ENCODE measurements at regions not wholly inside any gene's neighbourhood (a gene's known extent, or its start where the extent isn't known, plus 50 kb on each side); places are given as distances from the start of the nearest gene placed in this dataset.

DNA sequence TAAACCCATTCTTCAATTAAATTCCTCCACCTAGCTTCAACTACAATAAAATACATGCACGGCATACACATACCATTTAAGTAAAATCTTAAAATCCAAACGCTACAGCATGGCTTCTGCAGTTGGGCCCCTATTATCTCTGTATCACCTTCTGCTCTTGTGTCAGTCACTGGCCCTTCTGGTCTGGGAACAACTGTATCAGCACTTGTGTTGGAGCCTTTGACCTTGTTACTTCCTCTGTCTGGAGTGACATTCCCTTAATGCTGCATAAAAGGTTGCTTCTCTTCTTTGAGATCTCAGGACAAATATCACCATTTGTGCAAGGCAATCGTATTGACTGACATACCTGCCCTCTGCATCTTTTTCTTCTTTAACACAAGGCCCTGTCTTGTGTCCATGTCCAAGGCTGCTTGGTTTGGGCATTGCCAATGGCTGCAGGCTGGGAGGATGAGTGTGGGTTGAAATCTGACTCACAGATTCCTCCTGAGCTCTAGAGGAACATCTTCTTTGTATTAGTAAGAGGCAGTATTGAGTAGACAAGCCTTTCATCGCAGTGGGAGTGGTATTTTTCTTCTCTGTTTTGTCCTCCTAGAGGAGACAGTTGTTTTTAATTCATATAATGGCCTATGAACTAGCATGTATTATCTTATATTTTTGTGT is 267.8 kb upstream of the TRIB2 start:
- no peaks in the 10 kb centered on the region for H3K27me3 Mint-ChIP-seq
- H3K36me3 Mint-ChIP-seq: no peaks in the 10 kb centered on the region
- no peak overlapping the region for H3K27ac Mint-ChIP-seq
- no peak for DNase-seq (ENCODE audit: extremely low spot score, unreplicated experiment)
- no peak overlapping the region for H3K4me3 Mint-ChIP-seq
- TF ChIP-seq, protein P1, sequence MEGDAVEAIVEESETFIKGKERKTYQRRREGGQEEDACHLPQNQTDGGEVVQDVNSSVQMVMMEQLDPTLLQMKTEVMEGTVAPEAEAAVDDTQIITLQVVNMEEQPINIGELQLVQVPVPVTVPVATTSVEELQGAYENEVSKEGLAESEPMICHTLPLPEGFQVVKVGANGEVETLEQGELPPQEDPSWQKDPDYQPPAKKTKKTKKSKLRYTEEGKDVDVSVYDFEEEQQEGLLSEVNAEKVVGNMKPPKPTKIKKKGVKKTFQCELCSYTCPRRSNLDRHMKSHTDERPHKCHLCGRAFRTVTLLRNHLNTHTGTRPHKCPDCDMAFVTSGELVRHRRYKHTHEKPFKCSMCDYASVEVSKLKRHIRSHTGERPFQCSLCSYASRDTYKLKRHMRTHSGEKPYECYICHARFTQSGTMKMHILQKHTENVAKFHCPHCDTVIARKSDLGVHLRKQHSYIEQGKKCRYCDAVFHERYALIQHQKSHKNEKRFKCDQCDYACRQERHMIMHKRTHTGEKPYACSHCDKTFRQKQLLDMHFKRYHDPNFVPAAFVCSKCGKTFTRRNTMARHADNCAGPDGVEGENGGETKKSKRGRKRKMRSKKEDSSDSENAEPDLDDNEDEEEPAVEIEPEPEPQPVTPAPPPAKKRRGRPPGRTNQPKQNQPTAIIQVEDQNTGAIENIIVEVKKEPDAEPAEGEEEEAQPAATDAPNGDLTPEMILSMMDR (conservative IDR thresholded peaks at IDR 0.05): no peak
- H3K9me3 Mint-ChIP-seq: no peaks in the 10 kb centered on the region
- peaks cover 15% of the 10 kb centered on the region for H3K4me1 Mint-ChIP-seq (ENCODE audit: unreplicated experiment)

DNA sequence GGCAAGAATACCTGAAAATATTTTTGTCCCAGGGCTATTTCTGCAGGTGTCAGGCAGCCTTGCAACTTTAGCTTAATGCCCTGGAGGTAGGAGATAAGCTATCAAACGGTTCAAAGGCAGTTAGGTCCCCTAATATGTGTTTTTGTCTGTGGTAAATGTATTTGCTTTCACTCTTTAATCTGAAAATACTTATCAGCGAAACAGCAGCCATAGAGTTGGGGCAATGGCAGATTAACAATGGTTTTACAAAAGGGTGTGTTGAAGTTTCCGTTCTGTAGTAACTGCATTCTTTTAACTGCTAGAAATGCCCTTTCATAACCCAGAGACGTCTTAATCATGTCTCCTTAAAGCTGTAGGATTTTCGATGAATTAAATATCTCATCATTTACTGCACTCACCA is 265.0 kb upstream of the TRIB2 start:
- no peak for DNase-seq (ENCODE audit: extremely low spot score, unreplicated experiment)
- H3K27me3 Mint-ChIP-seq: no peaks in the 10 kb centered on the region
- peak overlapping the region; percentile 77 for H3K27ac Mint-ChIP-seq
- TF ChIP-seq, protein P1 (conservative IDR thresholded peaks at IDR 0.05): no peak
- no peak overlapping the region for H3K4me3 Mint-ChIP-seq
- H3K9me3 Mint-ChIP-seq: no peaks in the 10 kb centered on the region
- no peaks in the 10 kb centered on the region for H3K36me3 Mint-ChIP-seq
- peaks cover 21% of the 10 kb centered on the region for H3K4me1 Mint-ChIP-seq (ENCODE audit: unreplicated experiment)

DNA sequence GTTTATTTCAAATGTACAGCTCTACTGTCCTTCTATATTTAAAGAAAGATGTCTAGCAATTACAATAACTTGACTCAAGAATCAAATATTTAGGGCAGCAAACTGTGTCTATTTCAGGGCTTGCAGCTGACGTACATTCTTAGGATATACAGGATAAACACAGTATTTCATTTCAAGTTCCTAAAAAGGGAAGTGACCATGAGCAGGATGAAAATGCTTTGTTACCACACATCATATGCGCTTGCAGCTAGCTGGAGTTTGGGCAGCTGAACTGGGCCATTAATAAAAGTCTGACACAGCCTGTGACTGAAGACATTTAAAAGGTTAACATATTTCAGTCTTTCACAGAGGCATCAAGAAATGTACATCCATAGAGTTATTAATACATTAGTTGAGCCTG is 264.6 kb upstream of the TRIB2 start:
- H3K36me3 Mint-ChIP-seq: no peaks in the 10 kb centered on the region
- peak overlapping the region; percentile 77 for H3K27ac Mint-ChIP-seq
- no peaks in the 10 kb centered on the region for H3K27me3 Mint-ChIP-seq
- no peak for DNase-seq (ENCODE audit: extremely low spot score, unreplicated experiment)
- H3K9me3 Mint-ChIP-seq: no peaks in the 10 kb centered on the region
- no peak overlapping the region for H3K4me3 Mint-ChIP-seq
- TF ChIP-seq, protein P1 (conservative IDR thresholded peaks at IDR 0.05): no peak
- H3K4me1 Mint-ChIP-seq (ENCODE audit: unreplicated experiment): peaks cover 25% of the 10 kb centered on the region

DNA sequence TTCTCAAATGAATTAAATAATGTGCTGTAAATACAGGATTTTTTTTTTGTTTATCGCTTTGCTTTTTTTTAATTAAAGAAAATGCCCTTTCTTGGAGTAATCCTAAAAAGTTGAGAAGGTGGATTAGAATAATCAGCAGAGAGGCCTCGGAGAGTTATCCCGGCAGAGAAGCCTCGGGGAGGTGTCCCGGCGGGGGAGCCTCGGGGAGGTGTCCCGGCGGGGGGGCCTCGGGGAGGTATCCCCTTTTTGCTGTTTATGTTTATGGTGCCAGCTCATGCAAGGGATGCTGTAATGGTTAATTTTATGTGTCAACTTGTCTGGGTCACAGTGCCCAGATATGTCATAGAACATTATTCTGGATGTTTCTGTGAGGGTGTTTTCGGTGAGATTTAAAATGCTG is 263.0 kb upstream of the TRIB2 start:
- H3K9me3 Mint-ChIP-seq: no peaks in the 10 kb centered on the region
- no peak overlapping the region for H3K27ac Mint-ChIP-seq
- no peak overlapping the region for H3K4me3 Mint-ChIP-seq
- TF ChIP-seq, protein P1 (conservative IDR thresholded peaks at IDR 0.05): no peak
- H3K36me3 Mint-ChIP-seq: no peaks in the 10 kb centered on the region
- peaks cover 25% of the 10 kb centered on the region for H3K4me1 Mint-ChIP-seq (ENCODE audit: unreplicated experiment)
- DNase-seq (ENCODE audit: extremely low spot score, unreplicated experiment): no peak
- no peaks in the 10 kb centered on the region for H3K27me3 Mint-ChIP-seq

DNA sequence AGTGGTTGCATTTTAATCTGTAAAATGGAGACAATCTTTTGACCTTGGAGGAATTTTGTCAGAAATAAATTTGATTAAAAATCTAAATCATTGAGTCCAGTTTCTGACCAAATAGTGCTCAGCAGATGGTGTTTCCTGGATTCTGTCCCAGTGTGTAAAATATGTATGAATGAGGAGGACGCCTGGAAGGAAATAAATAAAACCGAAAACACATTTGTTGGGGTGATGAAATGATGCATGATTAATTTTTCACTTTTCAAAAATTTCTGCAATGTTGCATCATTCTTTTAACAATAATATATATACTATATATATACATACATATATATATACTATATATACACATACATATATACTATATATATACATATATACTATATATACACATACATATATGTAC is 261.1 kb upstream of the TRIB2 start:
- H3K4me3 Mint-ChIP-seq: no peak overlapping the region
- H3K9me3 Mint-ChIP-seq: no peaks in the 10 kb centered on the region

More for the DNA sequence above, 261.1 kb upstream of the TRIB2 start:
- no peaks in the 10 kb centered on the region for H3K36me3 Mint-ChIP-seq
- peak overlapping the region; percentile 58 for H3K27ac Mint-ChIP-seq
- TF ChIP-seq, protein P1 (conservative IDR thresholded peaks at IDR 0.05): no peak
- no peaks in the 10 kb centered on the region for H3K27me3 Mint-ChIP-seq
- no peak for DNase-seq (ENCODE audit: extremely low spot score, unreplicated experiment)
- H3K4me1 Mint-ChIP-seq (ENCODE audit: unreplicated experiment): peaks cover 25% of the 10 kb centered on the region
